DMS79 treated with DMSO at 0.1 percent for 48 hours (cell line): ENCODE measurements at regions not wholly inside any gene's neighbourhood (a gene's known extent, or its start where the extent isn't known, plus 50 kb on each side); places are given as distances from the start of the nearest gene placed in this dataset.
"Not testable (repeated sequence)": the region's sequence is repeated elsewhere in the genome, so short reads cannot be mapped to it uniquely, and the experiment has no call there.

Source experiments
- DNase-seq: peaks from one replicate; lab custom pipeline; 2025; lab: John Stamatoyannopoulos, UW

DNA sequence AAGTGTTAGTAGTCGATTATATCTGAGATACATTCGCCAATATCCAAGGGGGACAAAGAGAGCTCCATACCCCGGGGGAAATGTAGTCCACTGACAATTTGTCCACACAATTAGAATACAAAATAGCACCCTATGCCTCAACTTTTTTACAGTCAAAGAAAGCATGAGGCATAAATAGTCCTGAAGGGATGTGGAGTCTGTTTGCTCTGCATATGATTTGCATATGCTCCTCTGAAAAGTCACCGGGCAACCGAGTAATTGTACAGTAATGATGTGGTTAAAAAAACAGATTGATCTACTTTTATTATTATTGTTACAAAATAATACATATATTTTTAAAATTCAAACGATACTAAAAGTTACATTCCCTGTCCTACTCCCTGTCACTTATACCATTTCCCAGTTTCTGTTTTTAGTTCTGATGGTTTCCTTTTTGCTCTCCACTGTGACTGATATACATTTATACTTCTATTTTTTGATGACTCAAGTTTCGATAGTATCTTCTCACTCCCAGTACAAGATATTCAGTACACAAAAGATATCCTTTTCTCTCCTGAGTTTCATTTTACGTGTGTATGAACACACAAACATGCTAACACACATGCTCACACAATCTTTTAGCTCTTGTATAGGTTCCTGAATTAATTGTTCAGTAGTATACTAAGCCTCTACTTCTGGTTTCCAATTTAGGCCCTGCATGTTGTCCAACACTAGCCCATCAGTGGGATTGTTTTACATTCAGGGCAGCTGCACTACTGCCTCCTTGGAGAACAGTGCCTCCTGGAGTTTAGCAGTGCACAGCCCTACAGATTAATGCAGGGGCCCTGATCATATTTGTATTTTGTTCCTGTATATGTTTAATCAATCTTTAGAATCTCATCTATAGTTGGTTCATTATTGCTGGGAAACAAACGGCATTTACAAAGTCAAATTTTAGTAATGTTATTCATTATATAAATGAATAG lies 130.9 kb downstream of the TES start:
- DNase-seq = no peak

- no peak for DNase-seq
Measured at GRCh38 chr7:116342125-116342524, 131.8 kb downstream of the TES start.

DNA sequence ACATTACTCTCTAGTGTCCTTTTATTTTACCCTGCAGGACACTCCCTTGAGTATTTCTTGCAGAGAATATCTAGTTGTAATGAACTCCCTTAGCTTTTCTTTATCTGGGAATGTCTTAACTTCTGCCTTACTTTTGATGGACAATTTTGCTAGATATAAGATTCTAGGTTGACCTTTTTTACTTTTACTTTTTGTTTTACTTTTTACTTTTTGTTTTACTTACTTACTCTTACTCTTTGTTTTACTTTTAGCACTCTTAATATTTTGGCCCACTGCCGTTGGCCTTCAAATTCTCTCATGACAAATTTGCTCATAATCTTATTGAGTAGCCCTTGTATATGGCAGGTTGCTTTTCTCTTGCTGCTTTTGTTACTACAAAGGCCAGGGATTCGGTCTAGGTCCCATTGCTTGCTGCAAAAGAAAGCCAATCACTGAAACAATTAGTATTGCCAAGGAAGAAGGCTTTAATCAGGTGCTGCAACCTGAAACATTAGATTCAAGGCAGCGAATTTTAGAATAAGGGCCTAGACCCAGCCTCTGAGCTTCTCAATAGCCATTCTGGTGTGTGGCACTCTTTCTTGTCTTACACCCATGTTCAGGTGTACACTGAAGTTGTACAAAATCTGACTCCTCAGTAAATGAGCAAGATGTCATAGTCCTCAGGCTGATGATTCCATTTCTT lies 137.0 kb downstream of the TES start:
- no peak for DNase-seq

GRCh38 chr7:116348346-116348745 lies 138.0 kb downstream of the TES start:
- DNase-seq = no peak

- DNase-seq = no peak
Measured at GRCh38 chr7:116351966-116352365, 141.6 kb downstream of the TES start.

- DNase-seq = no peak
Measured at GRCh38 chr7:116353647-116354046, 143.3 kb downstream of the TES start.

GRCh38 chr7:116354171-116354545 lies 143.8 kb downstream of the TES start:
- no peak for DNase-seq

GRCh38 chr7:116354546-116355423 lies 144.4 kb downstream of the TES start:
- DNase-seq = peak; percentile 87

- no peak for DNase-seq
Measured at GRCh38 chr7:116355424-116355765, 144.1 kb upstream of the CAV2 start.

DNA sequence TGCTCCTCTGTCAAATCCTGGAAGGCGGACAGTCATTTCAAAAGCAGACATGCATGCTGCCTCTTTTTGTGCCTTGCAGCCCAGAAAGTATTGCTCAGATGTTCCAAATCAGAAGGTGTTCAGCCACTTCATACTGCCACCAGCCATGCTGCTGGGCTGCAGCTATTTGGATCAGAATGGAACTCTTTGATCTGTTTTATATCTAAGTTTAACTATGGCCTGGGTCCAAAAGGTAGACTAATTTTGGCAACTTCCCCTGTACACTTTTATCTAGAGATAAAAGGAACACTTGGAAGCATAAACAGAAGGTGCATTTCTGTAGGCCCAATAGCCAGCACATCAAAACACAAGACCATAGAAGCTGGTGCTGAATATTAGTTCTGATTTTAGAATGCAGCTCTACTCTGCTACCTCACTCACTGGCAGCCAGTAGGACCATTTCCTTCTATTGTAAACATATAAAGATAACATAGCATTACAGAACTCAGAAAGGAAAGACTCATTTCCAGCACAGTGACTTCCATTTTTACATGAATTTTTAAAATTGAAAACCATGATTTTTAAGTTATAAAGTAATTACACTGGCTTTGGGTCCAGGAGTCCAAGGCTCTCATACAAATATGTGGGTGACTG lies 143.1 kb upstream of the CAV2 start:
- DNase-seq = no peak

DNA sequence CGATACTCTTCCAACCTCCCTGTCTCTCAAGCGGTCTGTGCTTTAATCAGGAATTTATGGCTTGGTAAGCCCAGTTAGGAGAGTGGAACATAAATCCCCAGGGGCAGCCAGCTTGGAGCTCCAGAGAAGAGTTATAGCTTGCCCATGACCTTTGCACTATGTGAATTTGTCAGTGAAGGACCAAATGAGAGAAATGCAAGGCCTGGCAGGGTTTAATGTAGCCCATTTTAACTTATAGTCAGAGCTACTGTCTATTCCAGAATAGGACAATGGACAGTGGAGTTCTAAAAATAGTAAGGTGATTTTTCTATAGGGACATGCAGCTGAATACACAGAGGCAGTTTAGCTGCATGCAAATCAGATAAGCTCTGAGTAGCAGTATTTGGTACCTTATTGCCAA lies 142.6 kb upstream of the CAV2 start:
- DNase-seq = no peak

DNA sequence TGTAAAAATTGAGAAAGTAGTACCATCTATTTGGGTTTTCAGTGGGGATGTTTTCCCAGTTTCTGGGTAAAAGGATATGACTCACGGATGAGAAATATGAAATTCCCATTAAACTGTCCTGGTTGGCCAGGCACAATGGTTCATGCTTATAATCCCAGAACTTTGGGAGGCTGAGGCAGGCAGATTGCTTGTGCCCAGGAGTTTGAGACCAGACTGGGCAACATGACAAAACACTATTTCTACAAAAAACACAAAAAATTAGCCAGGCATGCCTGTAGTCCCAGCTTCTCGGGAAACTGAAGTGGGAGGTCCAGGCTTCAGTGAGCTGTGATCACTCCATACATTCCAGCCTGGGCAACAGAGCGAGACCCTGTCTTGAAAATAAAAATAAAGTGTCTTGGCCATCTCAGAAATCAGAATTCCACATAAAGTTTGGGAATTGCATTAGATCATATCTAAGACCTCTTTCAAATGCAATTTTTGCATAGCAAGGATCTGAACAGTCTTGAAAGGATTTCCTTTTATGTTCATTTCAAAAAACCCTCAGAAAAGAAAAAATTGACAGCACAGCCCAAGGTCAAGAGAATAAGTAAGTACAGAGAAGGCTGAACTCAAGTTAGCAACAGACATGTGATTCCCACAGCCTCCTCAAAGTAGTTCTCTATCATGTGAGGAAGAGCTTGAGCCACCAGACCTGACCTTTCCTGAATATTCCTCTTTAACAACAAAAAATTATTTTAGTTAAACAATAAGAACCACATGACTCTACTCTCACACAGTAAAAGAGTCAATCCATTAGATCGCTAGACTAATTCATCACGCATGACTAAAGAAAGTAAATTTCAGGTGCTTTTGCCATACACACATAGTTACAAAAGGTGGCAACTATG lies 141.5 kb upstream of the CAV2 start:
- no peak for DNase-seq

GRCh38 chr7:116361767-116362166 lies 137.8 kb upstream of the CAV2 start:
- no peak for DNase-seq

GRCh38 chr7:116363637-116364432 lies 135.7 kb upstream of the CAV2 start:
- DNase-seq = no peak

DNA sequence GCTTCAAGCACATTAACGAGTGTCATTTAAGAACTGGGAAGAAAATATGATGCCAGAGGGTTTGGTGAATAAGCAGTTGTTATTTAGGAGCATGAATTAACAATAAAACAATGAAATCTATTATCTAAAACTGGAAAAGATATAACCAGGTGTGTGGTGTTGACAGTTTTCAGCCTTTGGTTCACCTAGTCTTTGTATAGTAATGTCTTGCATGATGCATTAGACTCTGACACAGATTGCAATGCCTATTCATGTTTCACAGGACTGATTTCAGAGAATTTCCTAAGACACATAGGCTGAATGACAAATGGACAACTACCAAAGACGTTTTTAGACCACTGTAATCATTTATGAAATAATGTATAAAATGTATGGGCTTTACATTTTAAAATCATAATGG lies 135.1 kb upstream of the CAV2 start:
- DNase-seq = no peak

GRCh38 chr7:116365797-116366196 lies 133.7 kb upstream of the CAV2 start:
- DNase-seq = no peak

DNA sequence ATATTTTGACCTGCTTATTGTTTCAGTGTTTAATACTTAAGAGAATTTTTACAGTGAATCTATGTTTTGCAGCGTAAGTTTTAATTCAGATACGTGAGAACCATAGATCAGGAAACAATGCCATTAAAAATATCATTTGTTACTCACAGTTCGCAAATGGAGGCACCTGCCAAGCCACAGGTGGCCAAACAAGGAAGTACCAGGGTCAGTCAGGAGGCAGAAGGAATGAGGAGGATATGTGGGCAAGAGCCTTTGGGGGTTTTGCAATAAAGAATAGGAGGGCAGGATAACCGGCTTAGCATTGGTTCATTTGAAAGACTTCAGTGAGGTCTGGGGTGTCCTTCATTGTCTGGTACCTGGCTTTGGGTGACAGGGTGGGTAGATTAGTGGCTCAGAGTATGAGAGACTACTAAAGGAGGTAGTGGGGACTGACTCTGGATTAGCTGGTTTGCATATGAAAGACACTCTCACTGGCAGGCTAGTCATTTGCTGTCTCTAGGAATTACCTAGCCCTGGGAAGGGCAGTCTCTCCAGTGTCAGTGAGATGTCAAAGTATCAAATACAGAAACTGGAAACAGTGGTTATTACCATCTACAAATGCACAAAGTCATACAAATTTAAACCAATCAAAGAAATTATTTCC lies 132.2 kb upstream of the CAV2 start:
- no peak for DNase-seq

GRCh38 chr7:116368965-116369364 lies 130.6 kb upstream of the CAV2 start:
- DNase-seq = no peak

DNA sequence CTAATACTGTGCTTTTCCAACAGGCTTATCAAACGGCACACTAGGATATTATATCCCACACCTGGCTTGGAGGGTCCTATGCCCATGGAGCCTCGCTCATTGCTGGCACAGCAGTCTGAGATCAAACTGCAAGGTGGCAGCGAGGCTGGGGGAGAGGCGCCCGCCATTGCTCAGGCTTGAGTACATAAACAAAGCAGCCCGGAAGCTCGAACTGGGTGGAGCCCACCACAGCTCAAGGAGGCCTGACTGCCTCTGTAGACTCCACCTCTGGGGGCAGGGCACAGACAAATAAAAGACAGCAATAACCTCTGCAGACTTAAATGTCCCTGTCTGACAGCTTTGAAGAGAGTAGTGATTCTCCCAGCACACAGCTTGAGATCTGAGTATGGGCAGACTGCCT lies 128.0 kb upstream of the CAV2 start:
- not testable (repeated sequence) for DNase-seq

GRCh38 chr7:116373229-116373628 lies 126.3 kb upstream of the CAV2 start:
- not testable (repeated sequence) for DNase-seq
